Inflammatory macrophage treated with lipopolysaccharide for 1 hour (primary cell): ENCODE measurements at regions not wholly inside any gene's neighbourhood (a gene's known extent, or its start where the extent isn't known, plus 50 kb on each side); places are given as distances from the start of the nearest gene placed in this dataset.
A peak's percentile ranks its signal among the peaks of the same experiment; 100 is the strongest.
"Not testable (repeated sequence)": the region's sequence is repeated elsewhere in the genome, so short reads cannot be mapped to it uniquely, and the experiment has no call there.

ENCODE experiments used
- DNase-seq, 2 donors: peaks; one replicate each; pipeline ENCODE4 v3.0.0-alpha.2; 2020 to 2022

GRCh38 chr6:119511024-119511423, 161.5 kb upstream of the MAN1A1 start:
- no peak for DNase-seq

GRCh38 chr6:119510246-119510645, 160.7 kb upstream of the MAN1A1 start:
- no peak for DNase-seq

- DNase-seq, result no peak
These were observed 157.1 kb upstream of the MAN1A1 start for GRCh38 chr6:119506631-119507174.

- DNase-seq, result no peak
These were observed 152.4 kb upstream of the MAN1A1 start for GRCh38 chr6:119501798-119502483.

GRCh38 chr6:119499797-119500196, 150.2 kb upstream of the MAN1A1 start:
- DNase-seq, result no peak

- no peak for DNase-seq
These were observed 148.6 kb upstream of the MAN1A1 start for GRCh38 chr6:119497988-119498727.

- no peak for DNase-seq
These were observed 145.7 kb upstream of the MAN1A1 start for GRCh38 chr6:119495230-119495683.

GRCh38 chr6:119493980-119494379, 144.4 kb upstream of the MAN1A1 start:
- no peak for DNase-seq

- not testable (repeated sequence) for DNase-seq
These were observed 141.6 kb upstream of the MAN1A1 start for GRCh38 chr6:119491112-119491511.

- DNase-seq, result not testable (repeated sequence)
These were observed 140.5 kb upstream of the MAN1A1 start for GRCh38 chr6:119490050-119490449.

GRCh38 chr6:119484598-119484997, 135.0 kb upstream of the MAN1A1 start:
- DNase-seq, result no peak

- no peak for DNase-seq
These were observed 134.3 kb upstream of the MAN1A1 start for GRCh38 chr6:119483908-119484307.

- no peak for DNase-seq
These were observed 133.3 kb upstream of the MAN1A1 start for GRCh38 chr6:119482850-119483285.

- DNase-seq, result no peak
These were observed 132.4 kb upstream of the MAN1A1 start for GRCh38 chr6:119481976-119482375.

- DNase-seq, result no peak
These were observed 131.5 kb upstream of the MAN1A1 start for GRCh38 chr6:119480961-119481497.

- DNase-seq, result no peak
These were observed 130.5 kb upstream of the MAN1A1 start for GRCh38 chr6:119479860-119480655.

GRCh38 chr6:119476554-119476953, 127.0 kb upstream of the MAN1A1 start:
- no peak for DNase-seq

GRCh38 chr6:119476024-119476423, 126.5 kb upstream of the MAN1A1 start:
- DNase-seq, result no peak

GRCh38 chr6:119470893-119471542, 121.5 kb upstream of the MAN1A1 start:
- no peak for DNase-seq

- peak; percentile 40 to 51 for DNase-seq
These were observed 118.0 kb upstream of the MAN1A1 start for GRCh38 chr6:119467488-119468081.

- no peak for DNase-seq
These were observed 116.7 kb upstream of the MAN1A1 start for GRCh38 chr6:119466226-119466625.

GRCh38 chr6:119463081-119463626, 113.6 kb upstream of the MAN1A1 start:
- DNase-seq, result no peak
